ENCODE measurements at regions not wholly inside any gene's neighbourhood (a gene's known extent, or its start where the extent isn't known, plus 50 kb on each side); places are given as distances from the start of the nearest gene placed in this dataset.

GRCh38 chr3:107892955-107893624 is 197.7 kb downstream of the CD47 start:
- DNase-seq, result no peak

- DNase-seq, result no peak
Measured at GRCh38 chr3:107884719-107885460, 205.9 kb downstream of the CD47 start.

DNA sequence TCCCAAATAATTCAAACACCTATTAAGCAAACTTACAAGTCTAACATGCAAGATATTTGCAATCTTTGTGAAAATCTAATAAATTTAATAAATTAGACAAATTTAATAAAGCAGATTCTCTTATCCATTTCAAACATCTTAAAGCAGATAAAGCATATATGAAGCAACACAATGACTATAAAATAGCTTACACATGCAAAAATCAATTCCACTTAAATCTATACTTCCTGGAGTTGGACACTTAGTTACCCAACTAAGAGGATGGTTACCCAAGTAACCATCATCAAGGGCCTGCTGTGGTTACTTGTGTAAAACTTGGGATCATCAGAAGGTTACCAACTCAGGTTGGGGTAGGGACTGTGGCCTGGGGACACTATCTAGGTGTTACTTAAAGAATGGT is 206.8 kb downstream of the CD47 start:
- no peak for DNase-seq

GRCh38 chr3:107882881-107883280 is 207.9 kb downstream of the CD47 start:
- no peak for DNase-seq

GRCh38 chr3:107882261-107882660 is 208.6 kb downstream of the CD47 start:
- DNase-seq, result no peak

DNA sequence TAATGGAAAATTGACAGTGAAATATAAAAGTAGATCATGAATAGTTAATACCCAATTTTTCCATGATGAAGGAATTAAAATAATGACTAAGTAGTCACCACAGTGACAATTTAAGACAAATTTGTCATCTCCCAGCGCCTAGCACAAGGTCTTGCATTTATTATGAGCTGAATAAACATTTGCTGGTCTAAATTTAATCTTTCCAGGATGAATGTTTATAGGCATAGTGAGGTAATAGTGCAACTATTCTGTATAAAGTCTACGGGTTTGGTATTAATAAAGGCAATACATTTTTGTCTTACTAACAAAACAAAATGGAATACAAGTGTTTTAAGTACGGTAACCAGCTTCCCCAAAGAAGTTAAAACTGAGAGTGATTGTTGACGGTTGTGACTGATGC is 209.3 kb downstream of the CD47 start:
- no peak for DNase-seq

DNA sequence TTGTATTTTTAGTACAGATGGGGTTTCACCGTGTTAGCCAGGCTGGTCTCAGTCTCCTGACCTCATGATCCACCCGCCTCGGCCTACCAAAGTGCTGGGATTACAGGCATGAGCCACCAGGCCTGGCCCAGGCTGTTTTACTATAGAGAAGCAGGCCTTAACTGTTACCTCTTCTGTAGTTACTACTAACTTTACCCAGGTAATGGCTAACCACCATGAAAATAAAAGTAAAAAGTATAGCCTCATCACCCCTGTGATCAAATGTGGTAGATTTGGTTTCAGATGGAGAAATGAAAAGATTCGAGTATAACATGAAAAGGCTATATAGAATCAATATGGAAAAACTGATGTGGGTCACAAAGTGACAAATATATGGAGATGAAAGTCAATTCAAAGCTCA is 210.1 kb downstream of the CD47 start:
- no peak for DNase-seq

DNA sequence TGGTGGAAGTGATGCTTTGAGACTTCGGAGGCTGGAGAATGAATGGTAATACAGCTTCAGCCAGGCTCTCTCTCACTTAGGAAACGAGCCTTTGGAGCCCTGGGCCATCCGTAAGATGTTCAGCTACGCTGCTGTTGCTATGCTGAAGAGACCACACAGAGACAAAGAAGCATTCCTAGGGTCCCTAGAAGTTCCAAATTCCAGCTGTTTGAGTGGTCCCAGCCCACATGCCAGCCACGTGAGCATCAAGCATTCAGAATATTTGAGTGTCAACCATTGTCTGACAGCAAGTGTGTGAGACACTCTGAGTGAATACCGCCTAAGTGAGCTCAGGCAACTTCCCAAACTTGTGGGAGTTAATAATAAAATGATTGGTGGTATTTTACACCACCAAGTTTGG is 212.9 kb downstream of the CD47 start:
- no peak for DNase-seq

- DNase-seq, result no peak
Measured at GRCh38 chr3:107870943-107871638, 219.7 kb downstream of the CD47 start.

DNA sequence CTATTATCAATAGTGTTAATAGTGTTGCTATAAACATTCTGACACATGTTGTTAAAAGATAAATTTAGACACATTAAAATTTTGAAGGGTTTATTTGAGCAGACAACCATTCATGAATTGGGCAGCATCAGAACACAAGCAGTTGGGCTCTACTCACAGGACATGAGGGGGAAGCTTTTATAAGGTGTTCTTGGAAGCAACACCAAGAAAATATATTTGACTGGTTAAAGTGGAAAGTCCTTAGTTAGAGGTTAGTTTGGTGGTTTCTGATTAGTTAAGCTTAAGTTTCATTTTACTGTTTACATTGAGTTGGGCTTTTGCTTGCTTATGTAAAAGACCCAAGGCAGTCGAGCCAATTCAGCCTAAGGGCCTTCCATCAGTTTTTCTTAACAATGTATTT is 220.7 kb downstream of the CD47 start:
- no peak for DNase-seq

- no peak for DNase-seq
Measured at GRCh38 chr3:107868449-107868848, 222.4 kb downstream of the CD47 start.

DNA sequence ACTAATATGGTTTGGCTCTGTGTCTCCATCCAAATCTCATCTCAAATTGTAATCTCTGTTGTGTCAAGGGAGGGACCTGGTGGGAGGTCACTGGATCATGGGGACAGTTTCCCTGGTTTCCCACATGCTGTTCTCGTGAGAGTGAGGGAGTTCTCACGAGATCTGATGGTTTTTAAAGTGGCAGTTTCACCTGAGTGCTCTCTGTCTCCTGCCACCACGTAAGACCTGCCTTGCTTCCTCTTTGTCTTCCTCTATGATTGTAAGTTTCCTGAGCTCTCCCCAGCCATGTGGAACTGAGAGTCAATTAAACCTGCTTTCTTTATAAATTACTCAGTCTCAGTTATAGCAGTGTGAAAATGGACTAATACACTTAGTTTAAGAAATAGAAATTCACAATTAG is 228.9 kb downstream of the CD47 start:
- no peak for DNase-seq

DNA sequence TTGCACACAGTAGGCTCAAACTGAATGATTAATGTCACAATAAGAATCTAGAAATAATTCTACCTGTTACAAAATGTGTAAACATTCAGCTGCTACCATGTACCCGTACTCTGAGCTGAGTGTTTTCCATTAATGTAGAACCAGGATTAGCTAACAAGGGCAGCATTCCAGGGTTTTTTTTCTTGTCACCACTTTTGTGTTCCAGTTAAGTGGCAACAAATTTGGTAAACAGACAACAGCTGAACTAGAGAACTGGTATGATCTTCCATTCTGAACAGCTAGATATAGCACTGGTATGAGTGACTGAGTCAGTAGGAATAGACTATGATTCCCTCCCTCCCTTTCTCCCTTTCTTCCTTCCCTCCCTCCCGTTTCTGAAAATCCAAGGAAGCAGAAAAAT is 229.4 kb downstream of the CD47 start:
- DNase-seq, result no peak
